Panc1 (cell line): ENCODE measurements at regions not wholly inside any gene's neighbourhood (a gene's known extent, or its start where the extent isn't known, plus 50 kb on each side); places are given as distances from the start of the nearest gene placed in this dataset.

ENCODE experiments used
- ATAC-seq: fragments of 200-7000 bp; cut with Tn5 transposase; 2 replicates; pipeline ENCODE4 v1.9.1; 2020; ENCODE audit warnings: mild to moderate bottlenecking, moderate library complexity
- BruUV-seq: library from RNA; stranded (reverse); fragments of 400-500 nt; replicated peaks from 2 replicates; lab custom pipeline; 2021; lab: Mats Ljungman, UMichigan
- CTCF ChIA-PET: fragments of 300-600 bp; sonication (Branson Sonifier 250); formaldehyde crosslinking; loops from one replicate; lab custom pipeline; 2022; ENCODE audit warnings: antibody characterized with exemption; lab: Charles Lee
- POLR2A ChIA-PET: fragments of 300-600 bp; sonication (Branson Sonifier 250); formaldehyde crosslinking; loops from one replicate; lab custom pipeline; 2022; ENCODE audit warnings: antibody characterized with exemption; lab: Charles Lee
- DNase-seq: peaks from one replicate; pipeline ENCODE4 v3.0.0-alpha.2; 2010; ENCODE audit warnings: low read depth, low spot score
- H3K27ac ChIP-seq: 2 replicates; pipeline ENCODE4 v1.5.1; 2011; ENCODE audit warnings: mild to moderate bottlenecking, low read length, inconsistent platforms
- H3K27me3 ChIP-seq: fragments of 200-500 bp; sonication (Bioruptor generic); 2 replicates; pipeline ENCODE4 v1.6.0; 2014; ENCODE audit warnings: low read length, inconsistent platforms; ENCODE audit not compliant: control insufficient read depth, insufficient read depth
- H3K36me3 ChIP-seq: fragments of 200-500 bp; sonication (Bioruptor generic); 2 replicates; pipeline ENCODE4 v1.5.1; 2014; ENCODE audit warnings: inconsistent platforms, mild to moderate bottlenecking, low read length, moderate library complexity; ENCODE audit not compliant: control insufficient read depth, insufficient read depth
- H3K4me1 ChIP-seq: 2 replicates; pipeline ENCODE4 v1.5.1; 2011; ENCODE audit warnings: inconsistent platforms, mild to moderate bottlenecking, low read length, moderate library complexity; ENCODE audit not compliant: control insufficient read depth, insufficient read depth
- H3K4me3 ChIP-seq, 2 experiments: 2 replicates each; pipeline ENCODE4 v1.5.1; 2011 to 2012; ENCODE audit warnings: low read depth in 2 of 2, low read length in 2 of 2, mild to moderate bottlenecking in 2 of 2, inconsistent platforms in 1 of 2, moderate library complexity in 1 of 2
- H3K9me3 ChIP-seq: fragments of 200-500 bp; sonication (Bioruptor generic); 2 replicates; pipeline ENCODE4 v1.5.1; 2014; ENCODE audit warnings: low read depth, mild to moderate bottlenecking, inconsistent platforms, low read length, moderate library complexity; ENCODE audit not compliant: control insufficient read depth, insufficient read depth
- POLR2AphosphoS5 ChIP-seq: IDR thresholded peaks from 2 replicates; pipeline ENCODE4 v1.6.1; 2012; ENCODE audit warnings: mild to moderate bottlenecking, low read depth, low read length, moderate library complexity
- REST ChIP-seq, 2 experiments: IDR thresholded peaks; 2 replicates each; pipeline ENCODE4 v1.6.1; 2011 to 2012; ENCODE audit warnings: low read depth in 2 of 2, control low read depth in 1 of 2, low read length in 1 of 2, mild to moderate bottlenecking in 1 of 2, moderate library complexity in 1 of 2; ENCODE audit not compliant: insufficient read depth in 1 of 2
- SIN3A ChIP-seq: IDR thresholded peaks from 2 replicates; pipeline ENCODE4 v1.6.1; 2012; ENCODE audit warnings: low read depth, mild to moderate bottlenecking, low read length, moderate library complexity, borderline replicate concordance; ENCODE audit not compliant: insufficient read depth
- TCF7L2 ChIP-seq: IDR thresholded peaks from 2 replicates; pipeline ENCODE4 v1.6.1; 2011; ENCODE audit warnings: mild to moderate bottlenecking, low read depth, low read length, inconsistent platforms
- in situ Hi-C: cut with HindIII; loops from 2 replicates; pipeline ENCODE4 v1.10.0; 2016; ENCODE audit warnings: low sequenced_read_pairs, low pct_unique_long_range_greater_than_20kb
- intact Hi-C: fragments of 100-400 bp; cut with micrococcal nuclease; formaldehyde crosslinking; loops from one replicate; pipeline ENCODE4 v1.10.0; 2022; ENCODE audit not compliant: unreplicated experiment
- TF ChIP-seq, protein P1 (sequence below): fragments of 450-650 bp; IDR thresholded peaks from 2 replicates; pipeline ENCODE4 v1.5.1; 2017; ENCODE audit warnings: mild to moderate bottlenecking

GRCh38 chr20:39446397-39446796 is 484.3 kb downstream of the DHX35 start:
- Histone ChIP-seq H3K36me3 (no peaks in the 10 kb centered on the region), H3K27me3 (no peaks in the 10 kb centered on the region), H3K4me1 (no peaks in the 10 kb centered on the region), H3K27ac (no peak overlapping the region), H3K9me3 (no peaks in the 10 kb centered on the region), H3K4me3 (no peak overlapping the region)
- POLR2A ChIA-PET = no interaction called here
- intact Hi-C loops = no loop called here
- in situ Hi-C loops = no loop called here
- BruUV-seq = no TSS peak
- no peak for ATAC-seq
- TF ChIP-seq POLR2AphosphoS5 (no peak), TCF7L2 (no peak), SIN3A (no peak), REST (IDR thresholded peaks at IDR 0.05; ENCODE audit: insufficient read depth in 1 of 2, low read depth in 2 of 2, low read length in 1 of 2) (no peak)
- TF ChIP-seq, protein P1, sequence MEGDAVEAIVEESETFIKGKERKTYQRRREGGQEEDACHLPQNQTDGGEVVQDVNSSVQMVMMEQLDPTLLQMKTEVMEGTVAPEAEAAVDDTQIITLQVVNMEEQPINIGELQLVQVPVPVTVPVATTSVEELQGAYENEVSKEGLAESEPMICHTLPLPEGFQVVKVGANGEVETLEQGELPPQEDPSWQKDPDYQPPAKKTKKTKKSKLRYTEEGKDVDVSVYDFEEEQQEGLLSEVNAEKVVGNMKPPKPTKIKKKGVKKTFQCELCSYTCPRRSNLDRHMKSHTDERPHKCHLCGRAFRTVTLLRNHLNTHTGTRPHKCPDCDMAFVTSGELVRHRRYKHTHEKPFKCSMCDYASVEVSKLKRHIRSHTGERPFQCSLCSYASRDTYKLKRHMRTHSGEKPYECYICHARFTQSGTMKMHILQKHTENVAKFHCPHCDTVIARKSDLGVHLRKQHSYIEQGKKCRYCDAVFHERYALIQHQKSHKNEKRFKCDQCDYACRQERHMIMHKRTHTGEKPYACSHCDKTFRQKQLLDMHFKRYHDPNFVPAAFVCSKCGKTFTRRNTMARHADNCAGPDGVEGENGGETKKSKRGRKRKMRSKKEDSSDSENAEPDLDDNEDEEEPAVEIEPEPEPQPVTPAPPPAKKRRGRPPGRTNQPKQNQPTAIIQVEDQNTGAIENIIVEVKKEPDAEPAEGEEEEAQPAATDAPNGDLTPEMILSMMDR = no peak
- CTCF ChIA-PET = no interaction called here
- DNase-seq = no peak

GRCh38 chr20:39445095-39445494 is 483.0 kb downstream of the DHX35 start:
- no peaks in the 10 kb centered on the region for H3K36me3 ChIP-seq
- ATAC-seq = no peak
- H3K27ac ChIP-seq = no peak overlapping the region
- DNase-seq = no peak
- H3K4me3 ChIP-seq = no peak overlapping the region
- no peaks in the 10 kb centered on the region for H3K4me1 ChIP-seq
- BruUV-seq = no TSS peak
- ChIA-PET POLR2A (no interaction called here), CTCF (no interaction called here)
- TF ChIP-seq SIN3A = no peak
- TF ChIP-seq TCF7L2 = no peak
- no peak for TF ChIP-seq POLR2AphosphoS5
- TF ChIP-seq REST (IDR thresholded peaks at IDR 0.05; ENCODE audit: insufficient read depth in 1 of 2, low read depth in 2 of 2, low read length in 1 of 2) = no peak
- TF ChIP-seq, protein P1 = no peak
- no peaks in the 10 kb centered on the region for H3K9me3 ChIP-seq
- no peaks in the 10 kb centered on the region for H3K27me3 ChIP-seq
- intact Hi-C loops (no loop called here), in situ Hi-C loops (no loop called here)
